GM19099 (cell line): ENCODE measurements at regions not wholly inside any gene's neighbourhood (a gene's known extent, or its start where the extent isn't known, plus 50 kb on each side); places are given as distances from the start of the nearest gene placed in this dataset.

Source experiments
- POLR2A ChIP-seq: IDR thresholded peaks from 3 replicates; pipeline ENCODE4 v1.6.1; 2011; ENCODE audit warnings: low read depth; ENCODE audit not compliant: insufficient read length; ENCODE audit errors: extremely low read depth

DNA sequence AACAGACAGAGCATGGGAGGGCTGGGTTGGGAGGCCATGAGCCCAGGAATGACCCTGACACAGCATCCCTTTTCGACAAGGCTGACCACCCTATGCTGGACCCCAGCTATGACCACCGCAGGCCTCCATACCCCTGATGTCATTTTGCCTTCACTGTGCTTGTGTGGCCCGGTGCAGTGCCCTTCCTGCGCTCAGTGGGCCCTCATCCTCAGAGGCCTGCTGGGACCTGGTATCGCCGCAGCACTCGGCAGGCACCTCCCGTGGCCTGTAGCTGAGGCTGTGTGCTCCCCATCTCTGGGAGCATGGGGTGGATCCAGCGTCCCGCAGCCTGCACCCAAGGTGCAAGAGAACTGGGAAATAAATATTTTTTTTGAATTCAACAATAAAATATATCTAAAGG is 73.1 kb upstream of the MEF2A start:
- TF ChIP-seq POLR2A: no peak

DNA sequence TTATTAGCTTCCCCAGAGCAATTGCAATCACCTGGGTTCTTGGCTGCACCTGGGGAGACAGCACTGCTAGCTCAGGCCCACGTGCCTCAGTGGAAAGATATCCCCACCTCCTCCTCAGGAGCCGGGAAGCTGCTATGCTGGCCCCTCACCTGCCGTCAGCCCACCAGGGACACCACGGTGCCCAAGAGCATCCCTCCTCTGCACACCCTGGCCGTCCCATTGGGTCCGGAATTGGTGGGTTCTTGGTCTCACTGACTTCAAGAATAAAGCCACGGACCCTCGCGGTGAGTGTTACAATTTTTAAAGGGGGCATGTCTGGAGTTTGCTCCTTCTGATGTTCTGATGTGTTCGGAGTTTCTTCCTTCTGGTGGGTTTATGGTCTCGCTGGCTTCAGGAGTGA is 72.3 kb upstream of the MEF2A start:
- no peak for TF ChIP-seq POLR2A

DNA sequence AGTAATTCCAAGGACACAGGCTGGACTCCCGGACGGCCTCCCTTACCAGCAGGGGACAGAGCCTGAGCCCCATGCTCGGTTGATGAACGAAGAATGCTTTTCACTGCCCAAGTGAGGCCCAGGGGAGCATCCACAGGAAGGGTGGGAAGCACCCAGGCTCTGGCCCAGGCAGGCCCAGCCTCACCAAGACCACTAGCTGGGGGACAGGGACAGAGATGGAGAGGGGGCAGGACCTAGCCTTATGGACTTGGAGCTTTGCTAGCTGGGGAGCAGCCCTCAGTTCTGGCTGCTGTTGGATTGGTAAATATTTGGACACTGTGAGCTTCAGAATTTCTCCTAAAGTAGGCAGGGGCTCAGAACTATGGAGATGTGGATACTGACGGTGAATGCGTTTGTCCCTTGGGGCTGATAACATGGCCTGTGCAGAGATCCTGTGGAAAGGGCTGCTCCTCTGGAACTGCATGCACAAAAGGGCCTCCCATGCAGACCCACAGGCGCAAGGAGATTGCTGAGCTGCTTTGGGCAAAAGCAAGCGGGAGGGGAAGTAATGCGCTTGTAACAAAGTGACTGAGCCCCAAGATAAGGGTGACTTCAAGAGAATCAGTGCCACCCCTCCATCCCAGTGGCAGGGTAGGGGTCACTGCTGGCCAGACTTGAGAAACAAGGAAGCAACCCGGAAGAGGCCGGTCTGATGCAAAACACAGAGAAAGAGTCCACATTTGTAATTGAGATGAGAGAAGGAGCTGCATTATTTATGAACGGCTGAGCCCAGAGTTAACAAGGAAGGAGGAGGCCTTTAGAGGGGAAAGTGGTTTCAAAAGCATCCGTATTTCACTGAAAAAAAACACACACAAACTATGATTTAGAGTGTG is 70.1 kb upstream of the MEF2A start:
- no peak for TF ChIP-seq POLR2A

DNA sequence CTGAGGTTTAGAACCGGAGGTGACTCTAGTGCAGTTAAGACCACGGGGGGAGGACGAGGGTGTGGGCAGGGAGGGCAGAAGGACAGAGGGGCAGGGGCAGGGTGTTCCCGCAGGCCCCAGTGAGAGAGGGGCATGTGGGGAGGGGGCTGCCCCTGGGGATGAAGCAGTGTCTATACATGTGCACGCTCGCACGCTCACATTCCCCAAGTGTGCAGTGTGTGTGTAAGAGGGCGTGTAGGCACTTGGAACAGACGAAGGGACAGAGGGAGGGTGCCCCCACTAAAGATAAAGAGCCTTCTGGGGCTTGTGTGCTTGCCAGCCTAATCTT is 69.5 kb upstream of the MEF2A start:
- TF ChIP-seq POLR2A: no peak

DNA sequence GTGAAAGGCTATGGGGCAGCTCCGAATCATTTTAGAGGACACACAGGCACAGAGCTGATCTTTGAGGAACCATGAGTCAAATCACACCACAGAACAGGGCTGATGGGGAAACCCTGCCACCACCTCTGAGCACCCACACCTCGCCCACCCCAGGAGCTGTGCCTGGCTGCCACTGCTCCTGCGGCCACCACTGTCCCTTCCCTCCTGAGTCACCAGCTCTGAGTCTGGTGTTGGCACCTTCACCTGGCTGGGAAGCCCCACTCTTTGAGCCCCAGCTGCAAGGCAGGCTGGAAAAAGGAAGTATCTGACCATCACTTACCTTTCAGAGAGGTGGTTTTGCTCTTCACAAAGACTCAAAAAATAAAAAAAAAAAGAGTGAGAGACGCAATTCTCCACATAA is 63.6 kb upstream of the MEF2A start:
- no peak for TF ChIP-seq POLR2A

DNA sequence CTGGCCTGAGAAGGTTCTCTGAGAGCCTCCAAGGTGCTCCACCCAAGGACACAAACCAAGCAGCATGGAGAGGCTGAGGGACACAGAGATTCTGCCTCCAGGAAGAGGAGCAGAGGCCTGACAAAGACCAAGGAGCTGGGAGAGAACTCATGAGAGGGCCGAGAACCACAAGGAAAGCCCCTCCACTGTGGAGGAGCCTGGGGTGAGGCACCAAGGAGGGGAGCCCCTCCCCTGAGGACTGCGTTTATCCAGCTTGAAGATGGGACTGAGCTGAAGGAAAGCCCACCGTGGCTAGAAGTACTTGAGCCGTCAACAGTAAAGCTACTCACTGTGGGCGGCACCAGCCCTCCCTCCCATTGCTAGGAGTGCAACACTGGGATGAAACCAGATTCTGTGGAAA is 63.1 kb upstream of the MEF2A start:
- peak; percentile 14 for TF ChIP-seq POLR2A

DNA sequence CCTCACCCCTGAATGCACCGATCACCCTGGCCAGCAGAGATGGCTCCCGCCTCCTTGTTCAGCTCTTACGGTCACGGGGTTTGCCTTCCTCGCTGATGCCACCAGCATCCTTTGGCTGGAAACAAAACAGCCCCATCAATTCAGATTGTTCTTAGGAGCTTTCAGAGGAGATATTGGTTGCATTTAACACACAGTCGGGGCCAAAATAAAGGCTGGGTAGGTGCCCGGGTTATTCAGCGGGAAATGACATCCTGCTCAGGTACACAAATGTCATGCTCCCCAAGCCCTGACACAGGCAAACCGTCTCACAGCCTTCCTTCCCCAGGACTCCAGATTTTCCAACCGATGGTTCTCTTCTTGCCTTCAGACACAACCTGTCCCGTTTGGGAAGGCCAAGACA is 62.4 kb upstream of the MEF2A start:
- TF ChIP-seq POLR2A: peak; percentile 32

DNA sequence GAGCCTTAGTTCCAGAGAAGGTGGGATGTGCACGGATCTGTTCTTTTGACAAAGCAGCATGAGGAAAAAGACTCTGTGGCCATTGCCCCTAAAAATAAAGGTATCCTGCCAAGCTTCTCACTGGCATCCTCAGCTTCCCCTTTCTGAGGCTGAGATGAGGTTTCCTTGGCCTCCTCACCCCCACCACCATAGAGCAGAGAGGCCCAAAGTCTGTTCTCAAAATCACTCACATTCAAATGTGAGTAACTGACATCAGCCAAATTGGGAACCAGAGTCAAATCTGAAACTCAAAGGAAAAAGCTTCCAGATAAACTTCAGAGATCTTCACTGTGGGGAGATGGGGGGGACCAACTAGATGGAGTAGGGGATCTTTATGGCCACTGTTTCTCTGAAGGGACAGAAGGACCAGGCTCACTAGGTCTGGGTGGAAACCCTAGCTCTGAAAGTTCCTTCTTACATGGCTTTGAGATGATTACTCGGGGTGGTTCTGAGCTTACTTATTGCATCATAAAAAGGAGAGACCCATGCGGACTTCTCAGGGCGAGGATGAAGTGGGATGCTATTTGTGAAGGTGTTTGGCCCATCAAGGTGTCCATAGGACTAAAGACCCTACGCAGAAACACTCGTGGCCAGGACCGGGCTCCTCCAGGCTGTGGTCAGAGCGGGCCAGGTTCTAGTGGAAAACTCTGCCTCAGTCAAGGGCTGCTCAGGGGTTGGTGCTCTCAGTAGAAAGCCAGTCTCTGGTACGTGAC is 61.5 kb upstream of the MEF2A start:
- TF ChIP-seq POLR2A: no peak

DNA sequence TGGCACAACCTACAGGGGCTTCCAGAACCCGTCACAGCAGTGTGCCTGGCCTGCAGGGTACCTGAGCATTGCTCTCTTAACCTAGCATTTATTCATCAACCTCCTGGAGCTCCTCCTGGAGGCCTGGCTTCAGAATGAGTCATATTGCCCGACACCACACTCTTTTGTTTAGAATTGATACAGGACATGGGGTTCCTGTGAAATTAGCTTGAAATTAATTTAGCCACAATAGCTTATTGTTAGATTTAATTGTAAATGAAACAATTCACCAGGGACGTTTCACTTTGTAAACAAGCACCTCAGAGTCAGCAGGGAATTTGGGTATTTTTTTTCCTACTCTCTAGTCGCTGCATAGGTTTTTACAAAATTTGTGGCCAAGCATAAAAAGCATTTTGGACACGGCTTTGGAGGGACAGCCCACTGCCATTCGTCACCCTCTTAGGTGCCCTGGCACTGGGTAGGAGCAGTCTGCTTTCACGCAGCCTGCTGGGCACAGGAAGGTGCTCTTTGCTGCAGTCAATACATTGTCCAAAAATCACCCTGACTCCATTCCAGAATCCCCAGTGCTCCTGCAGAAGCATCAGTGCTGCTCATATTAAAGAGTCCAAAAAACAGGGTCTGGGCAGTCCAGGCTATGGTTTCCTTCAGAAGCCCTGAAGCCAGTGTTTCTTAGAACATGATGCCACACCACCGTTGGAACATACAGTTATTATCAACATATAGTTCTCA is 60.8 kb upstream of the MEF2A start:
- TF ChIP-seq POLR2A: peak; percentile 34

DNA sequence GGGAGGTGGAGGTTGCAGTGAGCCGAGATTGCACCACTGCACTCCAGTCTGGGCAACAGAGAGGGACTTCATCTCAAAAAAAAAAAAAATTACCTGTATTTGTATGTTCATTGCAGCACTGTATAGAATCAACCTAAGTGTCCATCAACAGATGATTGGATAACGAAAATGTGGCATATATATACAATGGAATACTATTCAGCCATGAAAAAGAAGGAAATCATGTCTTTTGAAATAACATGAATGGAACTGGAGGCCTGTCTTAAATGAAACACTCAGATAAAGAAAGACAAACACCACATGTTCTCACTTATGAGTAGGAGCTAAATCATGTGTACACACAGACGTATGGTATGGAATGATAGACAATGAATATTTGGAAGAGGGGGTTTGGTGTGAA is 59.4 kb upstream of the MEF2A start:
- TF ChIP-seq POLR2A: no peak

DNA sequence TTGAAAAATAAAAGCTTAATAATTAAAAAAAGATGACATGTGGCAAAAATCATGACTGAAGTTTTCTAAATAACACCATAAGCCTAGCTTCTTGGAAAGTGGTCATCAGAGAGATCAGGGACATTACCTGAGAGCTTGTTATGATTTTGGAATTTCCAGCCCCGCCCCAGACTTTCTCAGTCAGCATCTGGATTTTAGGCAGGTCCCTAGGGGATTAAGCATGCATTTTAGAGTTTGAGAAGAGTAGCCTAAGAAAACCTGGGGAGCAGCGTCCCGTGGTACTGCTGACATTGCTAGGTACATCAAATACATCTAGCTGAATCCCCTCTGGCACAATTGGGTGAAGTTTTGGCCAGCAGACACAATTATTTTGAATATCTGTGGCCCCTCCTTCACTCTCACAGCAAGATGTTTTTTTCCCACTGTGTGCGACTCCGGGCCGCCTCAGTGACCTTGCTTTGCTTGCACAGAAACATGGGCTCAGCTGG is 58.7 kb upstream of the MEF2A start:
- no peak for TF ChIP-seq POLR2A

DNA sequence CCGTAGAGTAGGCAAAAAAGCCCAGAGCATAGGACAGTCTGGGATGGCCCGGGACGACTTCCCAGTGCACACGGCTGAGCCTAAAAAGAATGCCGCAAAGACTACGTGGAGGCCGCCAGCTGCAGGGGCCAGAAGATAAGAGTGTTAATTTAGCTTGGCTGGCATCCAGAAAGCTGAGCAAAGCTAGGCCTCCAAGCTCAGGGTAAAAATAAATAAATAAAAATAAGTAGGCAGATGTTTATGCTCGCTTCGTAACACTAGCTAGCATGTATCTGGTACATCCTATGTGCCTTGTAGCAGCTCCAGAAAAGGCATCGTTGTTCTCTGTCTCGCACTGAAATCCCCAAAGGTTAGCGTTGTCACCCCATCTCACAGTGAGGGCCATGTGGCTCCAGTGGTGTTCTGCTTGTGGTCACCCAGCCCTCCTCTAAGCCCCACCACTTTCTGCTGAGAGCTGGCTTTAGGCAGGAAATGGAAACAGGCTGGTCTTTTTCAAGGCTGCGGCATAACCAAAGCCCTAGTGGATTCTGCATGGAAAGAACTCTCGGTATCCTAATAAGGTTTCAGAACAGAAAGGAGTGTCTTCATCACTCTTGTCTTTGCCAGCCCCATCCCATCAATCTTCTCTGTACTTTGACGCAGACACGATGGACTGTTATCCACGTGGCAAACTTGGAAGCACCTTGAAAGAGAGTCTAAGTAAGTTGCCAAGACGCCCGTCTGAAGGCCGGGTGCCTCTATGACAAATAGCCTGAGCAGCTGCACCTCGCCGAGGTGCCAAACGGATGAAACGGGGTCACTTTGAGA is 58.1 kb upstream of the MEF2A start:
- TF ChIP-seq POLR2A: no peak

DNA sequence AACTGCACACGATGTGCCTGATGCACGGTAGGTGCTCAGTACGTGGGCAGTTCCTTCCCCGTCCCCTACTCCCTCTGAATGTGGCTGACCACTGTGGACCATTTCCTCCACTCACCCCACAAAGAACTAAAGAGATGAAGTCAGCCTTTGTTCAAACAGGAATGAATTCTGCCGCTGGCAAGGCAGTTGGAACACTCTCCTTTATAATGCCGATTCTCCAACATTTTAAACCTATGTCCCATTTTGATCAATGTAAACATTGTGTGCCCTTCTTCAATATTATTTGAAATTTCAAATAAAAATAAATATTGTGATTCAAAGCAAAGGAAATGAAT is 57.5 kb upstream of the MEF2A start:
- no peak for TF ChIP-seq POLR2A

DNA sequence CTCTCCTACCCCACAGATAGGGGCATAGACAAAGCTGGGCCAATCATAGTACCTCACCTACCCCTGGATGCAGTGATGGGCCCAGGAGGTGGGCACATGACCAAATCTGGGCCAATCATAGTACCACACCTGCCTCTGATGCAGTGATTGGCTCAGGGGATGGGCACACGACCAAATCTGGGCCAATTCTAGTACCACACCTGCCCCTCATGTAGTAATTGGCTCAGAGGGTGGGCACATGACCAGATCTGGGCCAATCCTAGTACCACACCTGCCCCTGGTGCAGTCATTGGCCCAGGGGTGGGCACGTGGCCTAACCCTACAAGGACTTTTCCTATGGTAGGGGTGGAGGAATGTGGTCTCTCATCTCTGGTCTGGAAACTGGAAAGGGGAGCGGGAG is 56.9 kb upstream of the MEF2A start:
- no peak for TF ChIP-seq POLR2A
